ENCODE measurements at regions not wholly inside any gene's neighbourhood (a gene's known extent, or its start where the extent isn't known, plus 50 kb on each side); places are given as distances from the start of the nearest gene placed in this dataset.

- TF ChIP-seq, protein P1, sequence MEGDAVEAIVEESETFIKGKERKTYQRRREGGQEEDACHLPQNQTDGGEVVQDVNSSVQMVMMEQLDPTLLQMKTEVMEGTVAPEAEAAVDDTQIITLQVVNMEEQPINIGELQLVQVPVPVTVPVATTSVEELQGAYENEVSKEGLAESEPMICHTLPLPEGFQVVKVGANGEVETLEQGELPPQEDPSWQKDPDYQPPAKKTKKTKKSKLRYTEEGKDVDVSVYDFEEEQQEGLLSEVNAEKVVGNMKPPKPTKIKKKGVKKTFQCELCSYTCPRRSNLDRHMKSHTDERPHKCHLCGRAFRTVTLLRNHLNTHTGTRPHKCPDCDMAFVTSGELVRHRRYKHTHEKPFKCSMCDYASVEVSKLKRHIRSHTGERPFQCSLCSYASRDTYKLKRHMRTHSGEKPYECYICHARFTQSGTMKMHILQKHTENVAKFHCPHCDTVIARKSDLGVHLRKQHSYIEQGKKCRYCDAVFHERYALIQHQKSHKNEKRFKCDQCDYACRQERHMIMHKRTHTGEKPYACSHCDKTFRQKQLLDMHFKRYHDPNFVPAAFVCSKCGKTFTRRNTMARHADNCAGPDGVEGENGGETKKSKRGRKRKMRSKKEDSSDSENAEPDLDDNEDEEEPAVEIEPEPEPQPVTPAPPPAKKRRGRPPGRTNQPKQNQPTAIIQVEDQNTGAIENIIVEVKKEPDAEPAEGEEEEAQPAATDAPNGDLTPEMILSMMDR (IDR thresholded peaks at IDR 0.05; ENCODE audit: low read length, missing control alignments) = no peak
- no peak for DNase-seq (ENCODE audit: low read depth)
Observed at GRCh38 chr2:216312441-216312840, 59.8 kb downstream of the MARCHF4 start.

DNA sequence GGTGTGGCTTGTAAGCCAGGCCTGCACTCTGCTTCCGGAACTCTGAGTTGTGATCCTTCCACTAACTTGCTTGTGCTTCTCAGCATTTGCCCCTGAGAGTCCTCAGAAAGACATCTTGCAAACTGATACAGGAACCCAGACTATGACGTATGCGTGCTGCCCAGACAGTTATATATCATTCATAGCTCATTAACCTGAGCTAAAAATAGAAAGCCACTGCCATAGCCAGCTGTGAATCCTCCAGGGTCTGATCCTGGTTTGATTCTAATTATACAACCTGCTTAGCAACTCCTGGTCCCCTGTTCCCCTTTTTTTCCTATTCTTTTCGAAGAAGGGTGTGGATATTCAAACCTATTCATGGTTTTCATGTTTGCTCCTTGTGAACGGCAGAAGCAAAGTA is 63.7 kb downstream of the MARCHF4 start:
- no peak overlapping the region for H3K4me3 ChIP-seq (replicated peaks; ENCODE audit: low read depth, low read length)
- DNase-seq (ENCODE audit: low read depth) = peak; percentile 20
- TF ChIP-seq, protein P1 (IDR thresholded peaks at IDR 0.05; ENCODE audit: low read length, missing control alignments) = no peak

More at GRCh38 chr2:216312441-216312840, 59.8 kb downstream of the MARCHF4 start:
- H3K4me3 ChIP-seq (replicated peaks; ENCODE audit: low read depth, low read length) = no peak overlapping the region

- no peak overlapping the region for H3K4me3 ChIP-seq (replicated peaks; ENCODE audit: low read depth, low read length)
- TF ChIP-seq, protein P1 (IDR thresholded peaks at IDR 0.05; ENCODE audit: low read length, missing control alignments) = no peak
- DNase-seq (ENCODE audit: low read depth) = no peak
Observed at GRCh38 chr2:216307496-216307895, 64.8 kb downstream of the MARCHF4 start.

DNA sequence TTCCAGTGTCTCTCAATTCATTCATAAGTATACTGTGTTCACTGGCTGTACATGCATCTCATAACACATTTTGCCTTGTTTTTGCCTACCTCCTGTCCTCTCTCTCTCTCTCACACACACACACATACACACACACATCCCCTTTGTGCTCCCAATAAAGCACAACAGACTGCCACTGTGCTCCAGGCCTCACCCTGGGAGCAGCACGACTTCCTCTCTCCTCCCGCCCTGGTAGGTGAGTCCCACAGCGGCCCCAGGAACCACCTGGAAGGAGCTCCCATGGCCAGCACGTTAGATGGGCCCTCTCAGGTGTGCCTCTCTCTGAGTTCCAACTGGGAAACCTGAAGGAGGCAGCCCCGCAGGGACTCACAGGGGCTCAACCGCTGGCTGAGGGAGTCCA is 65.4 kb downstream of the MARCHF4 start:
- TF ChIP-seq, protein P1 (IDR thresholded peaks at IDR 0.05; ENCODE audit: low read length, missing control alignments) = no peak

DNA sequence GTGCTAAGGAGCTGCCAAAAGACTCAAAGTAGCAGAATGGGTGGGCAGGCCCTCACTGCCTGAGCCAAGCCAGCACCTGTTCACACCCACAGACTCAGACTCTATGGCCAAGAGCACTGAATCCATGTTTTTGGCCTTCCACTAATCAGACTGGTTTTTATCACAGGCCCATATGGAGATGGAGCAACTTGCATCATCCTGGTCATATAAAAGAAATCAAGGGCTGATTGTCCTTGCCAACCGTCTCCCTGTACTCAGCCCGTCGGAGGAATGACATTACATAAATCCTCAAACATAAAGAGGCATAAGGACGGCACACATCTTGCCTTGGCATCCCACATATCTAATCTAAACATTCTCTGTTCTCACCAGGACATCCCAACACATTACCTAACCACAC is 66.7 kb downstream of the MARCHF4 start:
- TF ChIP-seq, protein P1 (IDR thresholded peaks at IDR 0.05; ENCODE audit: low read length, missing control alignments) = no peak
- DNase-seq (ENCODE audit: low read depth) = no peak
- H3K4me3 ChIP-seq (replicated peaks; ENCODE audit: low read depth, low read length) = no peak overlapping the region

More for the DNA sequence above, 65.4 kb downstream of the MARCHF4 start:
- no peak for DNase-seq (ENCODE audit: low read depth)
- H3K4me3 ChIP-seq (replicated peaks; ENCODE audit: low read depth, low read length) = no peak overlapping the region

DNA sequence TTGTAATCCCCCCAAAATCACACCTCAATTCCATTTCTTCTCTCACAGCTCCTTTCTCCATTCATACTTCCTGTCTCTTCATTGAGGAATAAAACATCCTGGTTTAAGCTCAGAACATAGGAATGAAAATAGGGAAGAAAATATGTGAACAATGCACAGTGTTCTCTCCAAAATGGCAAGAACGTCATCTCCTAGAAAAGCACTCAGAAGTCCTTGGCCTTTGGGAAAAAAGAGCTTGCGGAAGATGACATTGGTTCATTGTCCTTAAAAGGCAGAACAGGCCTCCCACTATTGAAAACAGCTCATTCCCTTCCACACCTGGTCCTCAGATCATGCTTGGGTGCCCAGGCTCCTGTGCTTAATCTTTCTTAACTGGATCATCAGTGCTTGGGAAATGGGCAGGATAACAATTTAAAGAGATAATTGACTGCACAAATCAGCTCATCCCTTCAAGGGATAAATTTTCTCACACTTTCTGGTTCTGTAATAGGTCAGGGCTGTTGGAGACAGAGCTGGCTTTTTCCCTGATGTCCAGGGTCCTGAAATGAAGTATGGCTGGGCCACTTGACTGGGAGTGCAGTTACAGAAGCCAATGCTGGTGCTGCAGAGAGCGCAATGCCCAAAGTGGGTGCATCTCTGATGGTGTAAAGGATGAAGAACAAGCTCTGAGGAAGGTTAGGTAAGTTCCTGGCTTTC is 69.2 kb downstream of the MARCHF4 start:
- TF ChIP-seq, protein P1 (IDR thresholded peaks at IDR 0.05; ENCODE audit: low read length, missing control alignments) = no peak
- peak; percentile 62 for DNase-seq (ENCODE audit: low read depth)
- no peak overlapping the region for H3K4me3 ChIP-seq (replicated peaks; ENCODE audit: low read depth, low read length)

- no peak overlapping the region for H3K4me3 ChIP-seq (replicated peaks; ENCODE audit: low read depth, low read length)
- TF ChIP-seq, protein P1 (IDR thresholded peaks at IDR 0.05; ENCODE audit: low read length, missing control alignments) = no peak
Observed at GRCh38 chr2:216300906-216301305, 71.4 kb downstream of the MARCHF4 start.

More at GRCh38 chr2:216300906-216301305, 71.4 kb downstream of the MARCHF4 start:
- no peak for DNase-seq (ENCODE audit: low read depth)

Data from fibroblast of pulmonary artery (primary cell).